ENCODE measurements at regions not wholly inside any gene's neighbourhood (a gene's known extent, or its start where the extent isn't known, plus 50 kb on each side); places are given as distances from the start of the nearest gene placed in this dataset.

DNA sequence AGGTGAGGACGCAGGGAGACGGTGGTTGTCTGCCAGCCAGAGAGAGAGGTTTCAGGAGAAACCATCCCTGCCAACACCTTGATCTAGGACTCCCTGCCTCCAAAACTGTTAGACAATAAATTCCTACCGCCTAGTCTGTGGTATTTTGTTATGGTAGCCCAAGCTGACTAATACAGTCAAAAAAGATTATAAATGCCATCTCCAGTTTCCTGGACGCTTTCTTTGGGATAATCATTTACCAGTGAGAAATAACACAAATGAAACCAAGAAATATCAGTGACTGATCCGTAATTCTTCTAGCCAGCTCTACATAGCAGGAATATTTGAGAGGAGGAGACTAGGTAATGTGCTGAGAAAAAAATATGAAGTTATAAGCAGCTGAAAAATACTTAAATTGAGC, 707.8 kb upstream of the LMCD1 start:
- no peak for DNase-seq

DNA sequence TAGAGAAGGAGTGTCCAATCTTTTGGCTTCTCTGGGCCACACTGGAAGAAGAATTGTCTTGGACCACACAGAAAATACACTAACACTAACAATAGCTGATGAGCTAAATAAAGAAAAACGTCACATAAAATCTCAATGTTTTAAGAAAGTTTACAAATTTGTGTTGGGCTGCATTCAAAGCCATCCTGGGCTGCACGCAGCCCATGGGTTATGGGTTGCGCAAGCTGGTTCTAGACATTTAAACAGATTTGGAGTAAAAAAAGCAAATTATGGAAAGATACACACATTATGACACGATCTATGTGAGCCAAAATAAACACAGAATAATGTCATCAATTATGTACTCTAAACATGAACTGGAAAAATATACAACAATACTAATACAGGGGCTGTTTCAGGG, 703.3 kb upstream of the LMCD1 start:
- no peak for DNase-seq

DNA sequence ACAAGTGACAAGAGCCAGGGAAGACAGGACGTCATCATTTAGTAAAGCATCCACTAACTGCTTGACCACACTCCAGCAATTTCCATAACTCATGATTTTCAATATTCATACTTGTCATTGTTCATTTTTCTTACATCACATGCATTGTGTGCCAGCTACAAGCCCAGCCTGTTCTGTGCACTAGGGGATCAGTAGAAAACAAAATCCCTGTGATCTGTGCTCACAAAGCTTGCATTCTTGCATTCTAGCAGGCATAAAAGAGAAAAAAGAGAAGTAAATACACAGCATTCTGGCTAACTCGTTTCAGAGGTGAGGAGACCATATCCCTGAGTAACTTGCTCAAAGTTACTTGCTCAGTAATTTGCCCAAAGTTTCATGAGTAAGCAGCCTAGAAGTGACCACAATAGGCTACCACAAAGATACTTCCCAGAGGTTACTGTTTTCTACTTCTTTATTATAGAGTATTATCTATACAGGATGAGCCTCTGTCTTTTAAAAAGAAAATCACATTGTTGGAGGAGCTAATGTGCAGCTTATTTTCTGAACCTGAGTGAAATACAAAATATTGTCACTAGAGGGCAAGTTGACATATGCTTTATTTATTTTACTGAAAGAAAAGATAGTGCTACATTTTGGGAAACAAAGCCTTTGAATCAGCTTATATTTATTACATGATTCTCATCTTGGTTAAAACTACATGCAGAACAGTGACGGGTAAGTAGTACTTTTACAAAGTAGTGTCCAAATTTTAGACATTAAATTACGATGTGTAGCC, 701.4 kb upstream of the LMCD1 start:
- DNase-seq = no peak

DNA sequence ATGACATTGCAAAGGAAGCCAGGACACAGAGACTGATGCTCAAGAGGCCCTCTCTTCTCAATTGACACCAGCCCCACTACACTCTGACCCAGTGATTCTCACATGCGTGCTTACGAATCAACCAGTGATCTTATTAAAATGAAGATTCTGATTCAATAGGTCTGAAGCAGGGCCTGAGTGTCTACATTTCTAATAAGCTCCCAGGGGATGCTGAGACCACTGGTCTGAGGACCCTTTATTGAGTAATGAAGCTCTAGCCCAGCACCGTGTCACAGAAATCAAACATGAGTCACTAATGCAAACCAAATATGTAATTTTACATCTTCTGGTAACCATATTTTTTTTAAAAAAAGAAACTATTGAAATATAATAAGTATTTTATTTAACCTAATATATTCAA, 689.1 kb upstream of the LMCD1 start:
- no peak for DNase-seq

DNA sequence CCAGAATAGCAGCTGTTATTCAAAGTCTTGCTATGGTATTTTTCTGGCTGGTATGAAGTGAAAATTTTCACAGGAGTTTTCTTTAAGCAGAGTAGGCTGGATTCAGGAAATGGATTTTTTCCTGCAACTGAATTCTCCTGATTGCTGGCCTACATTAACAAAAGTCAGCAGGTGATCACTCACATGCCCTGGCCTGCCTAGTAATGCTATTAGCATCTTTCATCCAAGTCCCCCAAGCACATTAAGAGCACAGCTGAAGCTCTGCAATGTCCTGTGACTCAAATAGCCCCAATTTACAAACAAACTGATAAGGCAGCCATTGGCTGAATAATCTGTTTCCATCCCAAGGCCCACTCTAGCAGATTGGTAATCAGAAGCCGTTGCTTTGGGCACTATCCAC, 688.3 kb upstream of the LMCD1 start:
- DNase-seq = no peak

DNA sequence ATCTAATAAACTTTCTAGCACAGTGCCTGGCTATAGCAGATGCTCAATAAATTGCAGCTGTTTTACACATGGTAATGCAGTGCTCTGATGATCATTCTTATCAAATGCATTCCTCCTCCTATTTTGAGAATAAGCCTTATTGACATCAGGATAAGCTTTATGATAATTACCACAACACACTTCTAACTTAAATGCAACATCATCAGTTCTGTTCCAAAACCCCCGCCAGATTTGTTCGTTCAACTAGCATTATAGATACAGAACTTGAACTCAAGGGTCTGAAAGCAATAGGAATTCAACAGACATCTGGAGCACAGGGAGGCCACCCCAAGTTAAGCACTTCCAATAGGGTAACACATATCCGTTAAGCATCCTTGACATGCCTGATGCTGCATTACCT, 684.4 kb upstream of the LMCD1 start:
- DNase-seq = no peak

DNA sequence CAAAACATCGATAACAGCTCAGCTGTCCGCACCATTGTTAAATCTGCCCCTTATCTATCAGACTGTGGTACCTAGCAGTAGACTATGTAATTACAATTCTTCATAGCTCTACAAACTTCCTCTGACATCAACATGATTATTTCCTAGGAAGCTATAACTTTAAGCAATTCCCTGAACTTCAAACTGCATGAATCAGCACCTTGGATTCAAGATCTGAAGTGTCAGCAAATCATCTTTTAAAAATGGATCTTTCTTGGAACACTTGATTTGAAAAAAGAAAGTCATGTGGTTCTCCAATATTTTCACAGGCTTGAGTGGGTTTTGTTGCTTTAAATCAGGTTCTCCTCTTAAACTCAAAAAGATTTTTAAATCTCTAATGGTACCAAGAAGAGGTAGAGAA, 680.7 kb upstream of the LMCD1 start:
- no peak for DNase-seq

DNA sequence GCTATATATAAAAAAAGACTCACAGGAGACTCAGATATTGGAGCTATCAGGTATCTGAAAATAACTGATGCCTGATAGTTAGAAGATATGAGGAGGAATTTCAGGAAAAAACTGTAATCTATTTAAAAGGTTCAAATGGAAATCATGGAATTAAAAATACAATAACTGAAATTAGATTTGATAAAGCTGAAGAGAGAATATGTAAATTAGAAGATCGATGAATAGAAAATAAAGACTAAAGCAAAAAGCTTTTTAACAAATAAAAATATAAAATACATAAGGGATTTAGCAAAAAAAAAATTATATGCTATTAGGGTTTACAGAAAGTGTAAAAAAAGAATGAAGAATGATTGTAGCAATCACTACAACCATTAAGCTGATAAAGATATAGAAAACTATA, 679.8 kb upstream of the LMCD1 start:
- DNase-seq = no peak

DNA sequence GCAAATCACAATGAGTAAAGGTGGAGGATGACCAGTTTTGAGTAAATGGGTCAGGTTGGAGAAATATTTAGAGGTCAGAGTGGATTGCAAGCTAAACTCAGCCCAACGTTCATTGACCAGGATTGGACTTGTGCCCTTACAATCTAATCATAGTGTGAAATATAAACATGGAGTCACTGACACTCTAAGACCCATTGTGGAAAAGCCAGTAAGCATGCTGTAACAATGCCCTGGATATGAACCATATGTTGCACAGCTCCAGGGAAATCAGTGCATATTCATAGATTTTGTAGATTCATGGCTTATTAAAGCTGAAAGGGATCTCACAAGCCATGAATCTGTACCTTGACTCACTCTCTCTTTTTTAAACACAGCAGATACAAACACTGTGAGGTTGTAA, 660.2 kb upstream of the LMCD1 start:
- no peak for DNase-seq

DNA sequence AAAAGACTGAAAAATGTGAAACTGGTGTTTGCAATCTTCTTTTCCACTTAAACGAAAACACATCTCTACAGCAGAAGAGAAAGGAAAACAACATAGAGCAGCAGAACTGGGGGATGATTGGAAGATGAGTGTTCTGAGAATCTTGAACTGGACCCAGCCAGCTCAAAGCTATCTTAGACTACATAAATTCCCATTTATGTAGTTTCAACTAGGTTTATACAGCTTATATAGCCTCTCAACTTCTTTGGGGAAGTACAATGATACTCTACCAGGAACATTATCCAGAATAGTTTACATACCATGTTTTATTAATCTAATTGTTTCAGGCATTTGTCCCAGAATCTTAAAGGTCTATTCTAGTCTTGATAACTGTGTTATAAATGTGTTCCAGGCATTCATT, 658.2 kb upstream of the LMCD1 start:
- DNase-seq = no peak

DNA sequence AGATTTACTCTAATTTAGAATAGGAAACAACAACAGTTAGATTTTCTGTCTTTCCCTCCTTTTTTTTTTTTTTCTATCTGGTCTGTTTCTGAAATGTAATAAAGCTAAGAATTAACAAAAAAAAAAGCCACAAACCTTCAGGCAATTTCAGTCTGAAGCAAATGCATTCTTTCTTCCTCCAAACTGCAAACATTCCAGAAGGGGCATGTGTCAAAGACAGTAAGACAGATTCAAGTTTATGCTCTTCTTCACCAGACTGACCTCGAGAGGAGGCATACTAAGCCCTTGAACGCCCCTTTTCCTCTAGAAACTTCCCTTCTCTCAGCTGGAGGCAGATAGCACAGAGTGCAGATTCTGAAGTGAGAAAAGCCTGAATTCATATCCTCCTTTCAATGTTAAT, 654.6 kb upstream of the LMCD1 start:
- DNase-seq = no peak

DNA sequence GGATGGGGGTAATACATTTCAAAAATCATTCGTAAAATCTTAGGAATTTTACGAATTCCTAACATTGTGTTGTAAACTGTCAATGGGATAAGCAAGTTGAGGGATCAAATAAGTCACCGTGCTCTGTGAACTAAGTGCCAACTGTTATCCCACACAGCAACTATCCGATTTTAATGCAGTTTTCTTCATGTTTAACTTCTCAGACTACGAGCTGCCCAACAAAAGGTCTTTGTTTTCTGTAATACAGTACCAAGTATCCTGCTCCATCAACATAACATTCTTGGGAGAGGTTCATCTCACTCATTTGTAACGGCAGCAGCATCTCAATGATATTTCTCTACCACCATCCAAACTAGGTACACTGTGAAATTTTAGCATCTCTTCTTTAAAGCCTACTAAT, 654.1 kb upstream of the LMCD1 start:
- DNase-seq = no peak

DNA sequence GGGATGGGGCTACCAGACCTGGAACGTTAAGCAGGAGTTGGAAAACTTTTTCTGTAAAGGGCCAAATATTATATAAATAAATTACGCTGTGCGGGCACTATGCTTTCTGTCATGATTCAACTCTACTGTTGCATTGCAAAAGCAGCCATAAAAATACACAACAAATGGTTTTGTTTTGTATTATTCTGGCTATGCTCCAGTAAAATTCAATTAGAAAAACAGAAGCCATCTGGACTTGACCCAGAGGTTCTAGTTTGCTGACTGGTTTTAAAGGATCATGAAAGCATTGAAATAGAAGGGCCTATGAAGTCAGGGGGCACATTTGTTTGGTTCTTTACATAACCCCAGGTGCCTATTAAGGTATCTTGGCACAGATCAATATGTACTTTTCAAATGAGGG, 647.4 kb upstream of the LMCD1 start:
- no peak for DNase-seq

DNA sequence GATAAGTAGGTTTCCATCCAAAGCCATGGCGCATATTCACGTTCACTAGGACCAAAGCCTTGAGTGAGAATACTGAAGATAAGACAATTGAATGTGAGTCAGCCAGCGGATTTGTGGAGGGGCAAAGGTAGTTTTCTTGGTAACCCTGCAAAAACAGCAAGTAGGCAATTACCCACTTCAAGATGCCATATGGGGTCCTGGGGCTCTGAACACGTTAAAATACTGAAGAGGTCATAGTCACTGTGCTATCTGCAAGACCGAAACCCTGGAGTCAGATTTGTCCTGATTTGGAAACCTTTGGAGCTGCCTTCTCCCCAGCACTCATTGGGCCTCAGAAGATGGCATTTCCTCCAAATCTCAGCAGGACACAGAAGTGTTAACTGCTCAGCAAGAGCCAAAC, 646.9 kb upstream of the LMCD1 start:
- no peak for DNase-seq

DNA sequence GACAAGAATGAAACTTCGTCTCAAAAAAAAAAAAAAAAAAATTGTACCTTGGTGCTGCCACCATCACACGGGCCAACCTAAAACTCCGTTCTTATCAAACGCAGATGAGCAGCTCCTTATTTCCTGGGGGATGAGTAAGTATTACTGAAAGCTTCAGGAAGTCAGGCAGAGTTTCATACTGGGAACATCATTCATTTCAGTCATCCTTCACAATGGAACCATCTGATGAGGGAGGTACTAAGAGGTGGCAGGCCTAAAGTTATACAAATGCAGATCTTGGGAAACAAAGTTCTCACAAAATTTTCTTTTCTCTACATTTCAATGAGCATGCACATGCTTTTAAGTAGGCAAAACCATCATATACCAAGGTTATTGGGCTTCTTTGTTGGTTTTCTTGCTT, 636.0 kb upstream of the LMCD1 start:
- DNase-seq = no peak

DNA sequence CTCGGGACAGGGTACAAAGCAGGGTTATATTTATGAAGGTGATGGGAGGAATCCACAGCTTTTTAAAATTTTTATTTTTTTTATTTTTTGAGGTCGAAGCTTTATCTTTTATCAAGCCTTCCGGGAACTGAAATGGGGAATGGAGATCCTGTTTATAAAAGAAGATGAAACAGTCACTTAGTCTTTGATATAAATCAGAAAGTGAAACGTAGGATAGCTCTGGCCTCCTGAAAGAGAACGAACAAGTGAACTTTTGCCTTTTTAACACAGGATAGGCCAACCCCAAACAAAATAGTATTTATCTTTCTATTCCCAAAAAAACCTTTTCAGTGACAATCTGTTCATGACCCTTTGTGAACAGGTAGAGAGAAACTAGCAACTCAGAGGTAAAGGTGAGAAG, 634.0 kb upstream of the LMCD1 start:
- no peak for DNase-seq

DNA sequence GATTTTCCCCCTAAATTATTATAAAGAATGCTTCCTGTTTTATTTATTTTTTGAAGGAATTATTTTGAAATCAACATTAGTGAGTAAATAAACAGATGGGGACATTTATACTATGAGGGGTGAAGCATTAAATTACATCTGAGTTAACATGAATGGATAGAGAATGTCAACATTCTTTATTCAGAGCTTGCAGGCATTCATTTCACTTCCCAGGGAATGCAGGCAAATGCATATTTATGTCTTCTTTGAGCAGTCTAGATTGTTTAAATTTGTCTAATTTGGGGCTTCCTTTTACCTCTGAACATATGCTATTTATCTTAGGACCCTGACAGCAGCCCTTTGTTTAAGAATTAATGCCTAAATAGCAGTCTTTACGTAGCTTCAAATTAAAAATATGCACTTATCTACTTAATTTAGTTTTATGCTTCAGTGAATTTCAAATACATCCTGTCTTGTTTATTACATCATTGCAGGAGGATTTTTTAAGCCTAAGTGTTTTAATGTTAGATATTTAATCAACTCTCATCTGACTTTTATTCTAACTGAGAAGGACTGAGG, 630.5 kb upstream of the LMCD1 start:
- no peak for DNase-seq

DNA sequence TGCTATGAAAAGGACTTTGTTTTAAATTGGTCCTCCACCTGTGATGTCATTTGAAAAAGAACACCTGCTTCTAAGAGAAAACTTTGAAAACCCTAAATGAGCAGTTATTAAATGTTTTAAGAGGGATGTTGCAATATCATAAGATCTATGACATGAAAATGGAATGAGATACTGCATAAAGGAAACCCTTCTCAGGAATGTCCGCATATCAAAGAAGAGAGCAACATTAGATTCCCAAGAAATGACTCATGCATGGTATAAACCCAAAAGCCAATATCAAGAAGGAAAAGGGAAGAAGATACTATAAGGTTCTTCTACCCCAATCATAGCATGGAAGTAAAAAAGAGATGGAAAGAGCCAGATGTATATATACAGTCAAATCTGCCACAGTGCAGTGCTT, 627.5 kb upstream of the LMCD1 start:
- DNase-seq = no peak

DNA sequence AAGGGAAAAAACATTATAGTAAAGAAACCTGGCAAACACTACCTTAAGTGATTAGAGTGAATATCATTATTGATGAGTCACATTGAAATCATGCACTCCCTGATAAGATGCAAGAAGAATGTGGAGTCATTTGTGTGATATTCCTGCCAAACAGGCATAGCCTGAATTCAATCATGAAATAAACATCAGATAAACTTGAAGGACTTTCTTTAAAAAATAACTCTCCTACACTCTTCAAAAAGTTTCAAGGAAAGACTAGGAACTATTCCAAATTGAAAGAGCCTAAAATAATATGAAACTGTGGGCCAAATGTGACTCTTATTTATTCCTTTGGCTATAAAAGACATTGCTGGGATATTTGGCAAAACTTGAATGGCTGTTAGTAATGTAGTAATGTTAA, 625.7 kb upstream of the LMCD1 start:
- DNase-seq = no peak

DNA sequence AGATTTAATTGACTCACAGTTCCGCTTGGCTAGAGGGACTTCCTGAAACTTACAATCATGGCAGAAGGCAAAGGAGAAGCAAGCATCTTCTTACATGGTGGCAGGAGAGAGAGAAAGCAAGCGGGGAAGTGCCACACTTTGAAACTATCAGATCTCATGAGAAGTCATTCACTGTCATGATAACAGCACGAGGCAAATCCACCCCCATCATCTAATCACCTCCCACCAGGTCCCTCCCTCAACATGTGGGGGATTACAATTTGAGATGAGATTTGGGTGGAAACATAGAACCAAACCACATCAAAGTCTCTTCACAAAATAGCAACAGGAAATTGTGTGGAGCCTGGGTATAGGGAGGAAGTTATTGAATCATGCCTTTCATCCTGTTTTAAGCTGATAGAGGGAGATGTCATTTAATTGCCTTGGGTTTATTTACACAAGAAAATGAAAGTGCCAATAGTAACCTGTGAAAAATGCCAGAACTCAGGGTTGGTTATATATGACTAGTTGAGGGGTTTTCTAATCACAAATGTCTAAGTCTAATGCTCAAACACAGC, 624.8 kb upstream of the LMCD1 start:
- DNase-seq = no peak

DNA sequence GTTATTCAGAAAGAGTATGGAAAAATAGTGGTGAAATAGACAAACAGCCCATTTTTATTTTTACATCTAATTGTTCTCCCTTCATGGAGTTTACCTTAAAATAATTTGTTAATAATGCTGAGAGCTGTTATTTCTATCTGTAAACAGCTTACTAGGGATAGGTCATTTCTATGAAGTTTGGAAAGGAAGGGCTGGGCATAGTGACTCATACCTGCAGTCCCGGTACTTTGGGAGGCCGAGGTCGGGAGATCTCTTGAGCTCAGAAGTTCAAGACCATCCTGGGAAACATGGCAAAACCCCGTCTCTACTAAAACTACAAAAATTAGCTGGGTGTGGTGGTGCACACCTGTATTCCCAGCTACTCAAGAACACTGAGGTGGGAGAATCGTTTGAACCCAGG, 624.3 kb upstream of the LMCD1 start:
- DNase-seq = no peak

DNA sequence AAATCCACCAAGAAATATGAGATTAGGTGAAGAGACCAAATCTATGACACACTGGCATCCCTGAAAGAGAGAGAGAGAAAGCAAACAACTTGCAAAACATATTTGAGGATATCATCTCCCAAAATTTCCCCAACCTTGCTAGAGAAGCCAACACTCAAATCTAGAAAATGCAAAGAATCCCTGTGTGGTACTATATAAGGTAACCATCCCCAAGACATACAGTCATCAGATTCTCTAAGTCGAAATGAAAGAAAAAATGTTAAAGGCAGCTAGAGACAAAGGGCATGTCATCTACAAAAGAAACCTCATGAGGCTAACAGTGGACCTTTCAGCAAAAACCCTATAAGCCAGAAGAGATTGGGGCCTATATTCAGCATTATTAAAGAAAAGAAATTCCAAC, 622.1 kb upstream of the LMCD1 start:
- no peak for DNase-seq

DNA sequence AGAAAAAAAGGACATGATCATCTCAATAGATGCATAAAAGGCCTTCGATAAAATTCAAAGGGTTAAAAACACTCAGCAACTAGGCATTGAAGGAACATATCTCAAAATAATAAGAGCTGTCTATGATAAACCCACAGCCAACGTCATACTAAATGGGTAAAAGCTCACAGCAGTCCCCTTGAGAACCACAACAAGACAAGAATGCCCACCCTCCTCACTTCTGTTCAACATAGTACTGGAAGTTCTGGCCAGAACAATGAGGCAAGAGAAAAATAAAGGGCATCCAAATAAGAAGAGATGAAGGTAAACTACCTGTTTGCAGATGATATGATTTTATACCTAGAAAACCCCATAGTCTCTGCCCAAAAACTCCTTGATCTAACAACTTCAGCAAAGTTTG, 619.7 kb upstream of the LMCD1 start:
- no peak for DNase-seq

DNA sequence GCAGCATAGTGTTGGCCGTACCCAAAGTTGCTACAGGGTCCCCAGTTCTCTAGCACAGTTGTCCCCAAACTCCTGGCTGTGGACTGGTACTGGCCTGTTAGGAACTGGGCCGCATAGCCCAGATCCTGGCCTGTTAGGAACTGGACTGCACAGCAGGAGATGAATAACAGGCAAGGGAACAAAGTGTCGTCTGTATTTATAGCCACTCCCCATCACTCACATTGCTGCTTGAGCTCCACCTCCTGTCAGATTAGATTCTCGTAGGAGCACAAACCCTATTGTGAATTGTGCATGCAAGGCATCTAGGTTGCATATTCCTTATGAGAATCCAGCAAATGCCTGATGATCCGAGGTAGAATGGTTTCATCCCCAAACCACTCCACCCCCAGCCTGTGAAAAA, 604.0 kb upstream of the LMCD1 start:
- DNase-seq = no peak

DNA sequence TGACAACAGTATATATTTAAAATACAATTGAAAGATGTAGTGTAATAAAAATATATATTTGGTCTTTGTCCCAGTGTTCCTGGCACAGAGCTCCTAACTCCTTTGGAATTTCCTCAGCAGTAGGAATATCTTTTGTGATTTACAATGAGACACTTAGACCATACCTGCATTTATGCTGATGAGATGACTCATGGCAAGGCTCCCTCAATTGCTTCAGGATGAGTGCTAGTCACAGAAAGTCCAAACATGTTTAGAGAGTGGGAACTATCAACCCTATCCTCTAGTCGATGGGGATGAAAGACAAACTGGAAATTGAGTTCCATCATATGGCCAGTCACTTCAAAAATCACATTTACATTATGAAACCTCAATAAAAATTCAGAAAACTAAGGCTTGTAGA, 588.3 kb upstream of the LMCD1 start:
- DNase-seq = no peak
